ENCODE measurements at regions not wholly inside any gene's neighbourhood (a gene's known extent, or its start where the extent isn't known, plus 50 kb on each side); places are given as distances from the start of the nearest gene placed in this dataset.

- Histone ChIP-seq H3K56ac (ENCODE audit: low read length) (no peak overlapping the region), H2BK15ac (replicated peaks; ENCODE audit: low read depth) (no peak overlapping the region), H3K4me3 (ENCODE audit: low read length) (no peak overlapping the region), H3K4me1 (ENCODE audit: control insufficient read depth, low read depth, low read length) (no peaks in the 10 kb centered on the region), H2BK120ac (ENCODE audit: low read depth, low read length) (no peak overlapping the region), H4K5ac (ENCODE audit: low read length) (no peak overlapping the region), H3K27ac (ENCODE audit: low read depth, low read length) (no peak overlapping the region), H4K8ac (ENCODE audit: low read depth, low read length) (no peak overlapping the region), H3K9ac (ENCODE audit: low read length) (no peak overlapping the region), H3K4ac (ENCODE audit: low read depth, low read length) (no peak overlapping the region), H3K23ac (ENCODE audit: low read length) (no peak overlapping the region), H3K79me1 (ENCODE audit: low read length) (no peaks in the 10 kb centered on the region), H2AK5ac (ENCODE audit: low read length) (no peak overlapping the region), H2BK5ac (ENCODE audit: low read length) (no peak overlapping the region), H3K4me2 (ENCODE audit: low read length) (no peak overlapping the region), H3K36me3 (ENCODE audit: control insufficient read depth, insufficient read depth, low read length) (no peaks in the 10 kb centered on the region), H3K79me2 (ENCODE audit: control insufficient read depth, insufficient read depth, low read length) (no peaks in the 10 kb centered on the region), H3K27me3 (ENCODE audit: insufficient read depth, low read length, poor library complexity) (no peaks in the 10 kb centered on the region), H3K18ac (ENCODE audit: low read length) (no peak overlapping the region)
- no peak for DNase-seq
These were observed 162.0 kb downstream of the SLC4A3 start for GRCh38 chr2:219789476-219789875.

GRCh38 chr2:219792446-219792845 lies 165.0 kb downstream of the SLC4A3 start:
- Histone ChIP-seq H2BK120ac (ENCODE audit: low read depth, low read length) (no peak overlapping the region), H3K4ac (ENCODE audit: low read depth, low read length) (no peak overlapping the region), H4K5ac (ENCODE audit: low read length) (no peak overlapping the region), H3K18ac (ENCODE audit: low read length) (no peak overlapping the region), H3K79me1 (ENCODE audit: low read length) (no peaks in the 10 kb centered on the region), H3K9ac (ENCODE audit: low read length) (no peak overlapping the region), H3K4me3 (ENCODE audit: low read length) (no peak overlapping the region), H3K4me2 (ENCODE audit: low read length) (no peak overlapping the region), H3K27me3 (ENCODE audit: insufficient read depth, low read length, poor library complexity) (no peaks in the 10 kb centered on the region), H2BK15ac (replicated peaks; ENCODE audit: low read depth) (no peak overlapping the region), H3K4me1 (ENCODE audit: control insufficient read depth, low read depth, low read length) (no peaks in the 10 kb centered on the region), H3K56ac (ENCODE audit: low read length) (no peak overlapping the region), H3K23ac (ENCODE audit: low read length) (no peak overlapping the region), H4K8ac (ENCODE audit: low read depth, low read length) (no peak overlapping the region), H3K36me3 (ENCODE audit: control insufficient read depth, insufficient read depth, low read length) (no peaks in the 10 kb centered on the region), H3K79me2 (ENCODE audit: control insufficient read depth, insufficient read depth, low read length) (no peaks in the 10 kb centered on the region), H2BK5ac (ENCODE audit: low read length) (no peak overlapping the region), H3K27ac (ENCODE audit: low read depth, low read length) (no peak overlapping the region), H2AK5ac (ENCODE audit: low read length) (no peak overlapping the region)
- DNase-seq, result no peak
- no CpG with 5 or more reads among the region's 4 CpGs for WGBS (ENCODE audit: extremely low coverage, insufficient coverage, low lambda C conversion rate)

GRCh38 chr2:219798430-219798829 lies 171.0 kb downstream of the SLC4A3 start:
- Histone ChIP-seq H3K4me1 (ENCODE audit: control insufficient read depth, low read depth, low read length) (no peaks in the 10 kb centered on the region), H2AK5ac (ENCODE audit: low read length) (no peak overlapping the region), H3K9ac (ENCODE audit: low read length) (no peak overlapping the region), H3K79me2 (ENCODE audit: control insufficient read depth, insufficient read depth, low read length) (no peaks in the 10 kb centered on the region), H3K4me3 (ENCODE audit: low read length) (no peak overlapping the region), H4K8ac (ENCODE audit: low read depth, low read length) (no peak overlapping the region), H3K18ac (ENCODE audit: low read length) (no peak overlapping the region), H4K5ac (ENCODE audit: low read length) (no peak overlapping the region), H3K4ac (ENCODE audit: low read depth, low read length) (no peak overlapping the region), H3K23ac (ENCODE audit: low read length) (no peak overlapping the region), H2BK5ac (ENCODE audit: low read length) (no peak overlapping the region), H3K79me1 (ENCODE audit: low read length) (no peaks in the 10 kb centered on the region), H2BK120ac (ENCODE audit: low read depth, low read length) (no peak overlapping the region), H3K27me3 (ENCODE audit: insufficient read depth, low read length, poor library complexity) (no peaks in the 10 kb centered on the region), H3K4me2 (ENCODE audit: low read length) (no peak overlapping the region), H2BK15ac (replicated peaks; ENCODE audit: low read depth) (no peak overlapping the region), H3K36me3 (ENCODE audit: control insufficient read depth, insufficient read depth, low read length) (no peaks in the 10 kb centered on the region), H3K27ac (ENCODE audit: low read depth, low read length) (no peak overlapping the region), H3K56ac (ENCODE audit: low read length) (no peak overlapping the region)
- no peak for DNase-seq
- no CpG with 5 or more reads among the region's 2 CpGs for WGBS (ENCODE audit: extremely low coverage, insufficient coverage, low lambda C conversion rate)

DNA sequence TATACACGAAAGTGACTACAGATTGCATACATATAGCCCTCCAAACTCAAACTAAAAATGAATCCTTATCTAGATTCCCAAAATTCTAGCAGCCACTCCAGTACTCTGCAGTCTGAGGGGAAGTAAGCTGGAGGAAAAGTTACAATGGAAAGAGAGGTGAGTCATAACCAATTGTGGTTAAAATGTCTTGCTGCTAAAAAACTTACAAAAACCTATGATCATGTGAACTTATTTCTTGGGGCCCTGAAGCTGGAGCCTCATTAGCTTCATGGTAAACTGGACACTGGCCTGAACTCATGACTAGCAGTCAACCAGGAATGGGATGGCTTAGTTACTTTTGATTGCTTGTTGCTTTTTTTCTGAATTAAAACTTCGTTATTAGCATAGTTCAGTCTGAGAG lies 175.9 kb downstream of the SLC4A3 start:
- H3K4me1 ChIP-seq (ENCODE audit: control insufficient read depth, low read depth, low read length), result no peaks in the 10 kb centered on the region

GRCh38 chr2:219810895-219811294 lies 183.5 kb downstream of the SLC4A3 start:
- H3K56ac ChIP-seq (ENCODE audit: low read length), result no peak overlapping the region
- no peak overlapping the region for H2BK5ac ChIP-seq (ENCODE audit: low read length)
- no peaks in the 10 kb centered on the region for H3K36me3 ChIP-seq (ENCODE audit: control insufficient read depth, insufficient read depth, low read length)
- no peaks in the 10 kb centered on the region for H3K4me1 ChIP-seq (ENCODE audit: control insufficient read depth, low read depth, low read length)
- no peak overlapping the region for H3K23ac ChIP-seq (ENCODE audit: low read length)
- no peak overlapping the region for H4K8ac ChIP-seq (ENCODE audit: low read depth, low read length)
- no peak overlapping the region for H2AK5ac ChIP-seq (ENCODE audit: low read length)
- no peaks in the 10 kb centered on the region for H3K79me2 ChIP-seq (ENCODE audit: control insufficient read depth, insufficient read depth, low read length)
- no peak overlapping the region for H3K4me2 ChIP-seq (ENCODE audit: low read length)
- no peaks in the 10 kb centered on the region for H3K27me3 ChIP-seq (ENCODE audit: insufficient read depth, low read length, poor library complexity)
- no peak overlapping the region for H3K4me3 ChIP-seq (ENCODE audit: low read length)
- no peak overlapping the region for H3K4ac ChIP-seq (ENCODE audit: low read depth, low read length)
- H3K79me1 ChIP-seq (ENCODE audit: low read length), result no peaks in the 10 kb centered on the region
- no peak overlapping the region for H2BK120ac ChIP-seq (ENCODE audit: low read depth, low read length)
- H3K9ac ChIP-seq (ENCODE audit: low read length), result no peak overlapping the region
- no peak overlapping the region for H4K5ac ChIP-seq (ENCODE audit: low read length)
- no peak for DNase-seq
- H2BK15ac ChIP-seq (replicated peaks; ENCODE audit: low read depth), result no peak overlapping the region
- no peak overlapping the region for H3K27ac ChIP-seq (ENCODE audit: low read depth, low read length)
- H3K18ac ChIP-seq (ENCODE audit: low read length), result no peak overlapping the region

More for the DNA sequence above, 175.9 kb downstream of the SLC4A3 start:
- Histone ChIP-seq H2BK15ac (replicated peaks; ENCODE audit: low read depth) (no peak overlapping the region), H3K4me2 (ENCODE audit: low read length) (no peak overlapping the region), H3K23ac (ENCODE audit: low read length) (no peak overlapping the region), H3K79me2 (ENCODE audit: control insufficient read depth, insufficient read depth, low read length) (no peaks in the 10 kb centered on the region), H3K79me1 (ENCODE audit: low read length) (no peaks in the 10 kb centered on the region), H2AK5ac (ENCODE audit: low read length) (no peak overlapping the region), H3K9ac (ENCODE audit: low read length) (no peak overlapping the region), H3K27me3 (ENCODE audit: insufficient read depth, low read length, poor library complexity) (no peaks in the 10 kb centered on the region), H4K8ac (ENCODE audit: low read depth, low read length) (no peak overlapping the region), H3K4ac (ENCODE audit: low read depth, low read length) (no peak overlapping the region), H3K18ac (ENCODE audit: low read length) (no peak overlapping the region), H4K5ac (ENCODE audit: low read length) (no peak overlapping the region), H3K56ac (ENCODE audit: low read length) (no peak overlapping the region), H3K36me3 (ENCODE audit: control insufficient read depth, insufficient read depth, low read length) (no peaks in the 10 kb centered on the region), H2BK5ac (ENCODE audit: low read length) (no peak overlapping the region), H3K4me3 (ENCODE audit: low read length) (no peak overlapping the region), H2BK120ac (ENCODE audit: low read depth, low read length) (no peak overlapping the region), H3K27ac (ENCODE audit: low read depth, low read length) (no peak overlapping the region)
- DNase-seq, result no peak
- no CpG with 5 or more reads among the region's 2 CpGs for WGBS (ENCODE audit: extremely low coverage, insufficient coverage, low lambda C conversion rate)

GRCh38 chr2:219812672-219813071 lies 185.2 kb downstream of the SLC4A3 start:
- Histone ChIP-seq H3K27me3 (ENCODE audit: insufficient read depth, low read length, poor library complexity) (no peaks in the 10 kb centered on the region), H3K4ac (ENCODE audit: low read depth, low read length) (no peak overlapping the region), H3K4me1 (ENCODE audit: control insufficient read depth, low read depth, low read length) (no peaks in the 10 kb centered on the region), H3K4me3 (ENCODE audit: low read length) (no peak overlapping the region), H3K4me2 (ENCODE audit: low read length) (no peak overlapping the region), H3K79me1 (ENCODE audit: low read length) (no peaks in the 10 kb centered on the region), H3K27ac (ENCODE audit: low read depth, low read length) (no peak overlapping the region), H2BK15ac (replicated peaks; ENCODE audit: low read depth) (no peak overlapping the region), H2BK5ac (ENCODE audit: low read length) (no peak overlapping the region), H3K79me2 (ENCODE audit: control insufficient read depth, insufficient read depth, low read length) (no peaks in the 10 kb centered on the region), H3K18ac (ENCODE audit: low read length) (no peak overlapping the region), H4K5ac (ENCODE audit: low read length) (no peak overlapping the region), H3K23ac (ENCODE audit: low read length) (no peak overlapping the region), H2AK5ac (ENCODE audit: low read length) (no peak overlapping the region), H4K8ac (ENCODE audit: low read depth, low read length) (no peak overlapping the region), H3K9ac (ENCODE audit: low read length) (no peak overlapping the region), H3K36me3 (ENCODE audit: control insufficient read depth, insufficient read depth, low read length) (no peaks in the 10 kb centered on the region), H3K56ac (ENCODE audit: low read length) (no peak overlapping the region), H2BK120ac (ENCODE audit: low read depth, low read length) (no peak overlapping the region)
- DNase-seq, result no peak
- no CpG with 5 or more reads among the region's 2 CpGs for WGBS (ENCODE audit: extremely low coverage, insufficient coverage, low lambda C conversion rate)

Data from mesendoderm (in vitro differentiated cells).